ENCODE measurements at regions not wholly inside any gene's neighbourhood (a gene's known extent, or its start where the extent isn't known, plus 50 kb on each side); places are given as distances from the start of the nearest gene placed in this dataset.

GRCh38 chr13:48181482-48182145, 51.4 kb upstream of the ITM2B start:
- no peaks in the 10 kb centered on the region for H3K9me3 ChIP-seq (ENCODE audit: low read depth, low read length)
- no peak for DNase-seq (ENCODE audit: insufficient read length, low spot score, missing footprints)
- no peaks in the 10 kb centered on the region for H3K36me3 ChIP-seq (ENCODE audit: insufficient read depth, low read length)
- H3K79me2 ChIP-seq (ENCODE audit: insufficient read depth, low read length), result no peaks in the 10 kb centered on the region
- H3K27me3 ChIP-seq (ENCODE audit: insufficient read depth, low read length), result peaks cover 9% of the 10 kb centered on the region
- TF ChIP-seq CTCF (IDR thresholded peaks at IDR 0.05; ENCODE audit: extremely low read depth, low read depth, low read length), result no peak
- H2AFZ ChIP-seq (ENCODE audit: low read length), result no peak overlapping the region
- no peak overlapping the region for H3K27ac ChIP-seq (ENCODE audit: low read depth, low read length)
- no peaks in the 10 kb centered on the region for H3K4me1 ChIP-seq (ENCODE audit: insufficient read depth, low read length)
- no peaks in the 10 kb centered on the region for H4K20me1 ChIP-seq (ENCODE audit: insufficient read depth, low read length)
- no peak overlapping the region for H3K4me3 ChIP-seq (ENCODE audit: insufficient read depth, low read length)
- no peak overlapping the region for H3K4me2 ChIP-seq (ENCODE audit: insufficient read depth, low read length)

- Histone ChIP-seq H3K9me3 (ENCODE audit: low read depth, low read length) (no peaks in the 10 kb centered on the region), H2AFZ (ENCODE audit: low read length) (no peak overlapping the region), H3K4me3 (ENCODE audit: insufficient read depth, low read length) (no peak overlapping the region), H3K4me1 (ENCODE audit: insufficient read depth, low read length) (no peaks in the 10 kb centered on the region), H3K27ac (ENCODE audit: low read depth, low read length) (no peak overlapping the region), H3K79me2 (ENCODE audit: insufficient read depth, low read length) (no peaks in the 10 kb centered on the region), H4K20me1 (ENCODE audit: insufficient read depth, low read length) (no peaks in the 10 kb centered on the region), H3K4me2 (ENCODE audit: insufficient read depth, low read length) (no peak overlapping the region), H3K27me3 (ENCODE audit: insufficient read depth, low read length) (peaks cover 9% of the 10 kb centered on the region), H3K36me3 (ENCODE audit: insufficient read depth, low read length) (no peaks in the 10 kb centered on the region)
- TF ChIP-seq CTCF (IDR thresholded peaks at IDR 0.05; ENCODE audit: extremely low read depth, low read depth, low read length), result no peak
- DNase-seq (ENCODE audit: insufficient read length, low spot score, missing footprints), result no peak
Observed at GRCh38 chr13:48178126-48178525, 54.9 kb upstream of the ITM2B start.

- no peak for TF ChIP-seq CTCF (IDR thresholded peaks at IDR 0.05; ENCODE audit: extremely low read depth, low read depth, low read length)
- H2AFZ ChIP-seq (ENCODE audit: low read length), result no peak overlapping the region
- H3K4me2 ChIP-seq (ENCODE audit: insufficient read depth, low read length), result no peak overlapping the region
- H4K20me1 ChIP-seq (ENCODE audit: insufficient read depth, low read length), result no peaks in the 10 kb centered on the region
- H3K36me3 ChIP-seq (ENCODE audit: insufficient read depth, low read length), result no peaks in the 10 kb centered on the region
- H3K79me2 ChIP-seq (ENCODE audit: insufficient read depth, low read length), result no peaks in the 10 kb centered on the region
- H3K4me3 ChIP-seq (ENCODE audit: insufficient read depth, low read length), result no peak overlapping the region
- peaks cover 9% of the 10 kb centered on the region for H3K27me3 ChIP-seq (ENCODE audit: insufficient read depth, low read length)
- no peak overlapping the region for H3K27ac ChIP-seq (ENCODE audit: low read depth, low read length)
- peak; percentile 56 for DNase-seq (ENCODE audit: insufficient read length, low spot score, missing footprints)
- no peaks in the 10 kb centered on the region for H3K9me3 ChIP-seq (ENCODE audit: low read depth, low read length)
- H3K4me1 ChIP-seq (ENCODE audit: insufficient read depth, low read length), result no peaks in the 10 kb centered on the region
Observed at GRCh38 chr13:48176781-48177180, 56.2 kb upstream of the ITM2B start.

GRCh38 chr13:48175185-48175584, 57.8 kb upstream of the ITM2B start:
- Histone ChIP-seq H3K9me3 (ENCODE audit: low read depth, low read length) (no peaks in the 10 kb centered on the region), H3K4me1 (ENCODE audit: insufficient read depth, low read length) (no peaks in the 10 kb centered on the region), H3K36me3 (ENCODE audit: insufficient read depth, low read length) (no peaks in the 10 kb centered on the region), H3K4me3 (ENCODE audit: insufficient read depth, low read length) (no peak overlapping the region), H3K79me2 (ENCODE audit: insufficient read depth, low read length) (no peaks in the 10 kb centered on the region), H2AFZ (ENCODE audit: low read length) (no peak overlapping the region), H3K27ac (ENCODE audit: low read depth, low read length) (no peak overlapping the region), H3K4me2 (ENCODE audit: insufficient read depth, low read length) (no peak overlapping the region), H4K20me1 (ENCODE audit: insufficient read depth, low read length) (no peaks in the 10 kb centered on the region), H3K27me3 (ENCODE audit: insufficient read depth, low read length) (peaks cover 9% of the 10 kb centered on the region)
- DNase-seq (ENCODE audit: insufficient read length, low spot score, missing footprints), result peak; percentile 27
- no peak for TF ChIP-seq CTCF (IDR thresholded peaks at IDR 0.05; ENCODE audit: extremely low read depth, low read depth, low read length)

Data from osteoblast (primary cell).